H9 (cell line): ENCODE measurements at regions not wholly inside any gene's neighbourhood (a gene's known extent, or its start where the extent isn't known, plus 50 kb on each side); places are given as distances from the start of the nearest gene placed in this dataset.

ENCODE experiments used
- DNase-seq: peaks from one replicate; pipeline ENCODE4 v3.0.0-alpha.2; 2017
- H2AFZ ChIP-seq: one replicate; pipeline ENCODE4 v1.6.1; 2013; ENCODE audit warnings: mild to moderate bottlenecking, low read length, control low read depth, moderate library complexity
- H2AK5ac ChIP-seq: 2 replicates; pipeline ENCODE4 v1.6.1; 2013; ENCODE audit warnings: low read length, control low read depth, mixed read lengths; ENCODE audit not compliant: insufficient read length
- H2BK120ac ChIP-seq: one replicate; pipeline ENCODE4 v1.6.1; 2013; ENCODE audit warnings: low read depth, mild to moderate bottlenecking, low read length, control low read depth, inconsistent platforms; ENCODE audit not compliant: poor library complexity, severe bottlenecking
- H2BK12ac ChIP-seq: 2 replicates; pipeline ENCODE4 v1.6.1; 2013; ENCODE audit warnings: low read length, control low read depth, mixed read lengths, low read depth; ENCODE audit not compliant: insufficient read length
- H2BK15ac ChIP-seq: 2 replicates; pipeline ENCODE4 v1.6.1; 2013; ENCODE audit warnings: low read depth, low read length, control low read depth
- H2BK20ac ChIP-seq: one replicate; pipeline ENCODE4 v1.6.1; 2013; ENCODE audit warnings: low read depth, mild to moderate bottlenecking, low read length, control low read depth, inconsistent platforms; ENCODE audit not compliant: poor library complexity, severe bottlenecking
- H2BK5ac ChIP-seq: 2 replicates; pipeline ENCODE4 v1.6.1; 2013; ENCODE audit warnings: low read length, control low read depth, mixed read lengths; ENCODE audit not compliant: insufficient read length
- H3K14ac ChIP-seq: 2 replicates; pipeline ENCODE4 v1.6.1; 2013; ENCODE audit warnings: low read length, control low read depth; ENCODE audit not compliant: insufficient read depth
- H3K18ac ChIP-seq: 2 replicates; pipeline ENCODE4 v1.6.1; 2013; ENCODE audit warnings: low read depth, mild to moderate bottlenecking, mixed read lengths, low read length, control low read depth; ENCODE audit not compliant: insufficient read length
- H3K23ac ChIP-seq: 2 replicates; pipeline ENCODE4 v1.6.1; 2013; ENCODE audit warnings: low read length, control low read depth, mixed read lengths, low read depth; ENCODE audit not compliant: insufficient read length
- H3K23me2 ChIP-seq: 2 replicates; pipeline ENCODE4 v1.6.1; 2013; ENCODE audit warnings: low read depth, mild to moderate bottlenecking, mixed read lengths, low read length, control low read depth; ENCODE audit not compliant: insufficient read length, poor library complexity, severe bottlenecking
- H3K27ac ChIP-seq: 2 replicates; pipeline ENCODE4 v1.5.1; 2013; ENCODE audit warnings: low read length, control low read depth, mixed read lengths, low read depth; ENCODE audit not compliant: insufficient read length
- H3K27me3 ChIP-seq: 2 replicates; pipeline ENCODE4 v1.6.1; 2013; ENCODE audit warnings: low read length, control low read depth, inconsistent platforms; ENCODE audit not compliant: insufficient read depth
- H3K4ac ChIP-seq: 2 replicates; pipeline ENCODE4 v1.6.1; 2013; ENCODE audit warnings: low read depth, mild to moderate bottlenecking, control low read depth, inconsistent platforms, low read length, moderate library complexity
- H3K4me1 ChIP-seq: 2 replicates; pipeline ENCODE4 v1.6.1; 2013; ENCODE audit warnings: low read length, control low read depth, inconsistent platforms; ENCODE audit not compliant: insufficient read depth
- H3K4me2 ChIP-seq: 2 replicates; pipeline ENCODE4 v1.6.1; 2013; ENCODE audit warnings: low read length, control low read depth, mixed read lengths; ENCODE audit not compliant: insufficient read length, insufficient read depth
- H3K56ac ChIP-seq: 2 replicates; pipeline ENCODE4 v1.6.1; 2013; ENCODE audit warnings: low read depth, mild to moderate bottlenecking, mixed read lengths, low read length, control low read depth; ENCODE audit not compliant: insufficient read length
- H3K79me1 ChIP-seq: 2 replicates; pipeline ENCODE4 v1.6.1; 2013; ENCODE audit warnings: low read depth, mild to moderate bottlenecking, moderate library complexity, low read length, control low read depth, inconsistent platforms; ENCODE audit not compliant: insufficient read depth, poor library complexity, severe bottlenecking
- H3K79me2 ChIP-seq: 2 replicates; pipeline ENCODE4 v1.6.1; 2013; ENCODE audit warnings: low read length, control low read depth, inconsistent platforms; ENCODE audit not compliant: insufficient read depth
- H3K9ac ChIP-seq: 2 replicates; pipeline ENCODE4 v1.6.1; 2013; ENCODE audit warnings: low read length, control low read depth, mixed read lengths; ENCODE audit not compliant: insufficient read length; ENCODE audit errors: extremely low read depth
- H3K9me3 ChIP-seq: one replicate; pipeline ENCODE4 v1.6.1; 2013; ENCODE audit warnings: low read depth, low read length, inconsistent platforms; ENCODE audit not compliant: control insufficient read depth
- H3T11ph ChIP-seq: one replicate; pipeline ENCODE4 v1.6.1; 2013; ENCODE audit warnings: mild to moderate bottlenecking, low read length, control low read depth, inconsistent platforms
- H4K20me1 ChIP-seq: one replicate; pipeline ENCODE4 v1.6.1; 2013; ENCODE audit not compliant: control insufficient read depth, insufficient read length, insufficient read depth
- H4K5ac ChIP-seq: 2 replicates; pipeline ENCODE4 v1.6.1; 2013; ENCODE audit warnings: low read depth, mild to moderate bottlenecking, mixed read lengths, low read length, control low read depth; ENCODE audit not compliant: insufficient read length
- H4K8ac ChIP-seq: replicated peaks from 2 replicates; pipeline ENCODE4 v1.6.1; 2013; ENCODE audit warnings: low read length, control low read depth, mixed read lengths, low read depth; ENCODE audit not compliant: insufficient read length
- H4K91ac ChIP-seq: 2 replicates; pipeline ENCODE4 v1.6.1; 2013; ENCODE audit warnings: low read depth, mild to moderate bottlenecking, moderate library complexity, mixed read lengths, low read length, control low read depth; ENCODE audit not compliant: insufficient read length
- H3K27ac Mint-ChIP-seq, 3 experiments: 2 replicates in 2 of 3; 3 replicates in 1 of 3; pipeline ENCODE4 v1.8.0; 2020 to 2021; ENCODE audit warnings: mixed read lengths in 3 of 3, mild to moderate bottlenecking in 1 of 3, moderate library complexity in 1 of 3
- H3K27me3 Mint-ChIP-seq: 2 replicates; pipeline ENCODE4 v1.8.0; 2021; ENCODE audit warnings: low read depth, mild to moderate bottlenecking, moderate library complexity, mixed read lengths
- H3K36me3 Mint-ChIP-seq, 3 experiments: 2 replicates in 2 of 3; 3 replicates in 1 of 3; pipeline ENCODE4 v1.8.0; 2020 to 2021; ENCODE audit warnings: low read depth in 3 of 3, mixed read lengths in 3 of 3; ENCODE audit not compliant: insufficient read depth in 1 of 3
- H3K4me1 Mint-ChIP-seq, 2 experiments: 2 replicates each; pipeline ENCODE4 v1.8.0; 2020; ENCODE audit warnings: mixed read lengths in 2 of 2
- H3K4me3 Mint-ChIP-seq, 2 experiments: 2 replicates in 1 of 2; 3 replicates in 1 of 2; pipeline ENCODE4 v1.8.0; 2020 to 2021; ENCODE audit warnings: mild to moderate bottlenecking in 2 of 2, mixed read lengths in 2 of 2, moderate library complexity in 1 of 2
- H3K9me3 Mint-ChIP-seq, 2 experiments: 2 replicates in 1 of 2; 3 replicates in 1 of 2; pipeline ENCODE4 v1.8.0; 2020; ENCODE audit warnings: mild to moderate bottlenecking in 2 of 2, mixed read lengths in 2 of 2, moderate library complexity in 1 of 2
- WGBS: extraction: QIAGEN DNeasy Blood & Tissue Kit; methylation state at CpG from one replicate; pipeline ENCODE4 v1.1.7; 2013; ENCODE audit warnings: missing lambda C conversion rate, low lambda C conversion rate, mixed read lengths; ENCODE audit not compliant: insufficient read length; ENCODE audit errors: extremely low coverage; 5-methylcytosine and 5-hydroxymethylcytosine counted together
- TF ChIP-seq, protein P1 (sequence below): fragments of 200-600 bp; sonication (generic); conservative IDR thresholded peaks from 3 replicates; pipeline ENCODE4 v1.8.0; 2021; ENCODE audit warnings: antibody characterized with exemption, mild to moderate bottlenecking

DNA sequence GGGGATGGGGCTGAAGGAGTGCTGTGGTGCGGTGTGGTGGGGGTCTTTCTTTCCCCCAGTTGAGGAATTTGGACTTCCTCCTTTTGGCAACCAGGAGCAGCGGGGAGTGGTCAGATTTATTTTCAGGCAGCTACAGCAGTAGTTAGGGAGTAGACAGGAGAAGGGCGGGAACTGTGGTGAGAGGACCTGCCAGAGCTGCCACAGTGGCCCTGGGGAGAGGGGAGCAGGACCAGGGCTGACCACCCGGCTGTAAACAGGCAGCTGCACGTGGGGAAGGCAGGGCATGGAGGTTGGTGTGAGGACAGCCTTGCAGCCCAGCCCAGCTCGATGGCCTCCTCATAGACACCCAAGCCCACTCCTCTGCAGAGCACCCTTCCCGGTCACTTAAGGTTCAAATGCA lies 197.2 kb downstream of the GLI2 start:
- peak overlapping the region in 1 of 3 experiments; percentile 79; a peak in 1 of 7 replicates for H3K27ac Mint-ChIP-seq

More for the DNA sequence above, 197.2 kb downstream of the GLI2 start:
- no peak overlapping the region for H3K23ac ChIP-seq
- TF ChIP-seq, protein P1, sequence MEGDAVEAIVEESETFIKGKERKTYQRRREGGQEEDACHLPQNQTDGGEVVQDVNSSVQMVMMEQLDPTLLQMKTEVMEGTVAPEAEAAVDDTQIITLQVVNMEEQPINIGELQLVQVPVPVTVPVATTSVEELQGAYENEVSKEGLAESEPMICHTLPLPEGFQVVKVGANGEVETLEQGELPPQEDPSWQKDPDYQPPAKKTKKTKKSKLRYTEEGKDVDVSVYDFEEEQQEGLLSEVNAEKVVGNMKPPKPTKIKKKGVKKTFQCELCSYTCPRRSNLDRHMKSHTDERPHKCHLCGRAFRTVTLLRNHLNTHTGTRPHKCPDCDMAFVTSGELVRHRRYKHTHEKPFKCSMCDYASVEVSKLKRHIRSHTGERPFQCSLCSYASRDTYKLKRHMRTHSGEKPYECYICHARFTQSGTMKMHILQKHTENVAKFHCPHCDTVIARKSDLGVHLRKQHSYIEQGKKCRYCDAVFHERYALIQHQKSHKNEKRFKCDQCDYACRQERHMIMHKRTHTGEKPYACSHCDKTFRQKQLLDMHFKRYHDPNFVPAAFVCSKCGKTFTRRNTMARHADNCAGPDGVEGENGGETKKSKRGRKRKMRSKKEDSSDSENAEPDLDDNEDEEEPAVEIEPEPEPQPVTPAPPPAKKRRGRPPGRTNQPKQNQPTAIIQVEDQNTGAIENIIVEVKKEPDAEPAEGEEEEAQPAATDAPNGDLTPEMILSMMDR: no peak
- H4K91ac ChIP-seq: no peak overlapping the region
- H3K4ac ChIP-seq: no peak overlapping the region
- H3K9me3 ChIP-seq: no peaks in the 10 kb centered on the region
- no peak overlapping the region for H4K8ac ChIP-seq
- H3K9ac ChIP-seq: no peak overlapping the region
- no peaks in the 10 kb centered on the region for H3K23me2 ChIP-seq
- no peak overlapping the region for H3K27ac ChIP-seq
- H2BK20ac ChIP-seq: no peak overlapping the region
- H3K79me2 ChIP-seq: no peaks in the 10 kb centered on the region
- H3K79me1 ChIP-seq: no peaks in the 10 kb centered on the region
- Mint-ChIP-seq H3K4me3 (no peak overlapping the region; a peak in 1 of 5 replicates), H3K36me3 (peaks cover 30 to 39% (median 34%) of the 10 kb centered on the region in 3 experiments), H3K9me3 (peaks cover 4% of the 10 kb centered on the region in 2 experiments; a peak in 1 of 5 replicates), H3K27me3 (no peaks in the 10 kb centered on the region), H3K4me1 (peaks cover 16 to 26% of the 10 kb centered on the region in 2 experiments)
- H2AK5ac ChIP-seq: no peak overlapping the region
- H3K14ac ChIP-seq: no peak overlapping the region
- no peak overlapping the region for H3K18ac ChIP-seq
- H2BK12ac ChIP-seq: no peak overlapping the region
- no peaks in the 10 kb centered on the region for H3K4me1 ChIP-seq
- H4K20me1 ChIP-seq: no peaks in the 10 kb centered on the region
- no peak overlapping the region for H3T11ph ChIP-seq
- no peak for DNase-seq
- no CpG with 5 or more reads among the region's 7 CpGs for WGBS
- no peak overlapping the region for H2BK120ac ChIP-seq
- no peak overlapping the region for H3K56ac ChIP-seq
- H2BK5ac ChIP-seq: no peak overlapping the region
- no peak overlapping the region for H2BK15ac ChIP-seq
- H3K4me2 ChIP-seq: no peak overlapping the region
- no peak overlapping the region for H4K5ac ChIP-seq
- no peaks in the 10 kb centered on the region for H3K27me3 ChIP-seq
- no peak overlapping the region for H2AFZ ChIP-seq
